ENCODE measurements at regions not wholly inside any gene's neighbourhood (a gene's known extent, or its start where the extent isn't known, plus 50 kb on each side); places are given as distances from the start of the nearest gene placed in this dataset.
A peak's percentile ranks its signal among the peaks of the same experiment; 100 is the strongest.
"Not testable (repeated sequence)": the region's sequence is repeated elsewhere in the genome, so short reads cannot be mapped to it uniquely, and the experiment has no call there.

- TF ChIP-seq POLR2A (IDR thresholded peaks at IDR 0.05; ENCODE audit: low read length) (no peak), GATA1 (IDR thresholded peaks at IDR 0.05; ENCODE audit: low read depth, low read length) (no peak)
- no peak for DNase-seq
Measured at GRCh38 chr16:22660441-22661160, 149.9 kb downstream of the NPIPB5 start.

- DNase-seq, result no peak
- no peak for TF ChIP-seq POLR2A (IDR thresholded peaks at IDR 0.05; ENCODE audit: low read length)
- TF ChIP-seq GATA1 (IDR thresholded peaks at IDR 0.05; ENCODE audit: low read depth, low read length), result no peak
Measured at GRCh38 chr16:22661161-22661647, 150.5 kb downstream of the NPIPB5 start.

GRCh38 chr16:22662958-22663357, 151.0 kb upstream of the HS3ST2 start:
- not testable (repeated sequence) for DNase-seq

- DNase-seq, result no peak
- TF ChIP-seq POLR2A (IDR thresholded peaks at IDR 0.05; ENCODE audit: low read length) (no peak), GATA1 (IDR thresholded peaks at IDR 0.05; ENCODE audit: low read depth, low read length) (no peak)
Measured at GRCh38 chr16:22663389-22664064, 150.4 kb upstream of the HS3ST2 start.

GRCh38 chr16:22664132-22664531, 149.8 kb upstream of the HS3ST2 start:
- DNase-seq, result no peak
- TF ChIP-seq GATA1 (IDR thresholded peaks at IDR 0.05; ENCODE audit: low read depth, low read length), result no peak
- no peak for TF ChIP-seq POLR2A (IDR thresholded peaks at IDR 0.05; ENCODE audit: low read length)

- no peak for TF ChIP-seq GATA1 (IDR thresholded peaks at IDR 0.05; ENCODE audit: low read depth, low read length)
- DNase-seq, result no peak
Measured at GRCh38 chr16:22664561-22664997, 149.4 kb upstream of the HS3ST2 start.

GRCh38 chr16:22665048-22665797, 148.7 kb upstream of the HS3ST2 start:
- no peak for DNase-seq
- TF ChIP-seq POLR2A (IDR thresholded peaks at IDR 0.05; ENCODE audit: low read length) (no peak), GATA1 (IDR thresholded peaks at IDR 0.05; ENCODE audit: low read depth, low read length) (no peak)

- TF ChIP-seq POLR2A (IDR thresholded peaks at IDR 0.05; ENCODE audit: low read length) (no peak), GATA1 (IDR thresholded peaks at IDR 0.05; ENCODE audit: low read depth, low read length) (no peak)
- DNase-seq, result no peak
Measured at GRCh38 chr16:22665803-22666202, 148.2 kb upstream of the HS3ST2 start.

GRCh38 chr16:22668318-22668717, 145.6 kb upstream of the HS3ST2 start:
- TF ChIP-seq GATA1 (IDR thresholded peaks at IDR 0.05; ENCODE audit: low read depth, low read length) (no peak), POLR2A (IDR thresholded peaks at IDR 0.05; ENCODE audit: low read length) (no peak)

GRCh38 chr16:22670044-22670536, 143.9 kb upstream of the HS3ST2 start:
- no peak for DNase-seq
- TF ChIP-seq POLR2A (IDR thresholded peaks at IDR 0.05; ENCODE audit: low read length) (no peak), GATA1 (IDR thresholded peaks at IDR 0.05; ENCODE audit: low read depth, low read length) (no peak)

More at GRCh38 chr16:22668318-22668717, 145.6 kb upstream of the HS3ST2 start:
- DNase-seq, result no peak

GRCh38 chr16:22670551-22671041, 143.4 kb upstream of the HS3ST2 start:
- DNase-seq, result peak; percentile 51 to 60
- no peak for TF ChIP-seq GATA1 (IDR thresholded peaks at IDR 0.05; ENCODE audit: low read depth, low read length)
- no peak for TF ChIP-seq POLR2A (IDR thresholded peaks at IDR 0.05; ENCODE audit: low read length)

GRCh38 chr16:22671301-22672076, 142.5 kb upstream of the HS3ST2 start:
- DNase-seq, result no peak
- TF ChIP-seq POLR2A (IDR thresholded peaks at IDR 0.05; ENCODE audit: low read length), result no peak
- TF ChIP-seq GATA1 (IDR thresholded peaks at IDR 0.05; ENCODE audit: low read depth, low read length), result no peak

GRCh38 chr16:22672830-22673210, 141.1 kb upstream of the HS3ST2 start:
- TF ChIP-seq POLR2A (IDR thresholded peaks at IDR 0.05; ENCODE audit: low read length) (no peak), GATA1 (IDR thresholded peaks at IDR 0.05; ENCODE audit: low read depth, low read length) (no peak)
- DNase-seq, result no peak
